ENCODE measurements at regions not wholly inside any gene's neighbourhood (a gene's known extent, or its start where the extent isn't known, plus 50 kb on each side); places are given as distances from the start of the nearest gene placed in this dataset.

GRCh38 chr11:95717314-95717713, 72.3 kb downstream of the FAM76B start:
- no peak for DNase-seq

GRCh38 chr11:95716266-95716665, 73.3 kb downstream of the FAM76B start:
- DNase-seq, result no peak

- DNase-seq, result peak in 1 of 2 experiments; percentile 58
Measured at GRCh38 chr11:95715777-95716241, 73.8 kb downstream of the FAM76B start.

GRCh38 chr11:95714843-95715776, 74.5 kb downstream of the FAM76B start:
- no peak for DNase-seq

GRCh38 chr11:95713428-95713827, 76.2 kb downstream of the FAM76B start:
- DNase-seq, result no peak

- no peak for DNase-seq
Measured at GRCh38 chr11:95711945-95712221, 77.7 kb downstream of the FAM76B start.

- peak in 1 of 2 experiments; percentile 35 for DNase-seq
Measured at GRCh38 chr11:95711162-95711944, 78.2 kb downstream of the FAM76B start.

GRCh38 chr11:95708681-95709080, 80.9 kb downstream of the FAM76B start:
- no peak for DNase-seq

GRCh38 chr11:95706974-95707387, 82.6 kb downstream of the FAM76B start:
- DNase-seq, result no peak

- peak; percentile 84 to 88 for DNase-seq
Measured at GRCh38 chr11:95705485-95706124, 84.0 kb downstream of the FAM76B start.

GRCh38 chr11:95704865-95705264, 84.7 kb downstream of the FAM76B start:
- DNase-seq, result no peak

GRCh38 chr11:95703049-95703448, 86.5 kb downstream of the FAM76B start:
- DNase-seq, result no peak

GRCh38 chr11:95702526-95702925, 87.1 kb downstream of the FAM76B start:
- DNase-seq, result no peak

- no peak for DNase-seq
Measured at GRCh38 chr11:95700471-95700817, 89.1 kb downstream of the FAM76B start.

- no peak for DNase-seq
Measured at GRCh38 chr11:95699631-95700470, 89.7 kb downstream of the FAM76B start.

GRCh38 chr11:95698676-95699557, 90.7 kb downstream of the FAM76B start:
- DNase-seq, result no peak

GRCh38 chr11:95697614-95698408, 91.8 kb downstream of the FAM76B start:
- DNase-seq, result no peak

GRCh38 chr11:95695181-95695580, 94.4 kb downstream of the FAM76B start:
- DNase-seq, result no peak

GRCh38 chr11:95693298-95693697, 96.3 kb downstream of the FAM76B start:
- no peak for DNase-seq

- no peak for DNase-seq
Measured at GRCh38 chr11:95692526-95693260, 96.9 kb downstream of the FAM76B start.

Data from activated T-cell treated with anti-CD3 and anti-CD28 coated beads, Interleukin-2, amount 50 U/mL, for 48 hours (primary cell).